ENCODE measurements at regions not wholly inside any gene's neighbourhood (a gene's known extent, or its start where the extent isn't known, plus 50 kb on each side); places are given as distances from the start of the nearest gene placed in this dataset.

GRCh38 chr5:58040846-58041245, 419.0 kb downstream of the PLK2 start (continued):
- TF ChIP-seq, protein P1, sequence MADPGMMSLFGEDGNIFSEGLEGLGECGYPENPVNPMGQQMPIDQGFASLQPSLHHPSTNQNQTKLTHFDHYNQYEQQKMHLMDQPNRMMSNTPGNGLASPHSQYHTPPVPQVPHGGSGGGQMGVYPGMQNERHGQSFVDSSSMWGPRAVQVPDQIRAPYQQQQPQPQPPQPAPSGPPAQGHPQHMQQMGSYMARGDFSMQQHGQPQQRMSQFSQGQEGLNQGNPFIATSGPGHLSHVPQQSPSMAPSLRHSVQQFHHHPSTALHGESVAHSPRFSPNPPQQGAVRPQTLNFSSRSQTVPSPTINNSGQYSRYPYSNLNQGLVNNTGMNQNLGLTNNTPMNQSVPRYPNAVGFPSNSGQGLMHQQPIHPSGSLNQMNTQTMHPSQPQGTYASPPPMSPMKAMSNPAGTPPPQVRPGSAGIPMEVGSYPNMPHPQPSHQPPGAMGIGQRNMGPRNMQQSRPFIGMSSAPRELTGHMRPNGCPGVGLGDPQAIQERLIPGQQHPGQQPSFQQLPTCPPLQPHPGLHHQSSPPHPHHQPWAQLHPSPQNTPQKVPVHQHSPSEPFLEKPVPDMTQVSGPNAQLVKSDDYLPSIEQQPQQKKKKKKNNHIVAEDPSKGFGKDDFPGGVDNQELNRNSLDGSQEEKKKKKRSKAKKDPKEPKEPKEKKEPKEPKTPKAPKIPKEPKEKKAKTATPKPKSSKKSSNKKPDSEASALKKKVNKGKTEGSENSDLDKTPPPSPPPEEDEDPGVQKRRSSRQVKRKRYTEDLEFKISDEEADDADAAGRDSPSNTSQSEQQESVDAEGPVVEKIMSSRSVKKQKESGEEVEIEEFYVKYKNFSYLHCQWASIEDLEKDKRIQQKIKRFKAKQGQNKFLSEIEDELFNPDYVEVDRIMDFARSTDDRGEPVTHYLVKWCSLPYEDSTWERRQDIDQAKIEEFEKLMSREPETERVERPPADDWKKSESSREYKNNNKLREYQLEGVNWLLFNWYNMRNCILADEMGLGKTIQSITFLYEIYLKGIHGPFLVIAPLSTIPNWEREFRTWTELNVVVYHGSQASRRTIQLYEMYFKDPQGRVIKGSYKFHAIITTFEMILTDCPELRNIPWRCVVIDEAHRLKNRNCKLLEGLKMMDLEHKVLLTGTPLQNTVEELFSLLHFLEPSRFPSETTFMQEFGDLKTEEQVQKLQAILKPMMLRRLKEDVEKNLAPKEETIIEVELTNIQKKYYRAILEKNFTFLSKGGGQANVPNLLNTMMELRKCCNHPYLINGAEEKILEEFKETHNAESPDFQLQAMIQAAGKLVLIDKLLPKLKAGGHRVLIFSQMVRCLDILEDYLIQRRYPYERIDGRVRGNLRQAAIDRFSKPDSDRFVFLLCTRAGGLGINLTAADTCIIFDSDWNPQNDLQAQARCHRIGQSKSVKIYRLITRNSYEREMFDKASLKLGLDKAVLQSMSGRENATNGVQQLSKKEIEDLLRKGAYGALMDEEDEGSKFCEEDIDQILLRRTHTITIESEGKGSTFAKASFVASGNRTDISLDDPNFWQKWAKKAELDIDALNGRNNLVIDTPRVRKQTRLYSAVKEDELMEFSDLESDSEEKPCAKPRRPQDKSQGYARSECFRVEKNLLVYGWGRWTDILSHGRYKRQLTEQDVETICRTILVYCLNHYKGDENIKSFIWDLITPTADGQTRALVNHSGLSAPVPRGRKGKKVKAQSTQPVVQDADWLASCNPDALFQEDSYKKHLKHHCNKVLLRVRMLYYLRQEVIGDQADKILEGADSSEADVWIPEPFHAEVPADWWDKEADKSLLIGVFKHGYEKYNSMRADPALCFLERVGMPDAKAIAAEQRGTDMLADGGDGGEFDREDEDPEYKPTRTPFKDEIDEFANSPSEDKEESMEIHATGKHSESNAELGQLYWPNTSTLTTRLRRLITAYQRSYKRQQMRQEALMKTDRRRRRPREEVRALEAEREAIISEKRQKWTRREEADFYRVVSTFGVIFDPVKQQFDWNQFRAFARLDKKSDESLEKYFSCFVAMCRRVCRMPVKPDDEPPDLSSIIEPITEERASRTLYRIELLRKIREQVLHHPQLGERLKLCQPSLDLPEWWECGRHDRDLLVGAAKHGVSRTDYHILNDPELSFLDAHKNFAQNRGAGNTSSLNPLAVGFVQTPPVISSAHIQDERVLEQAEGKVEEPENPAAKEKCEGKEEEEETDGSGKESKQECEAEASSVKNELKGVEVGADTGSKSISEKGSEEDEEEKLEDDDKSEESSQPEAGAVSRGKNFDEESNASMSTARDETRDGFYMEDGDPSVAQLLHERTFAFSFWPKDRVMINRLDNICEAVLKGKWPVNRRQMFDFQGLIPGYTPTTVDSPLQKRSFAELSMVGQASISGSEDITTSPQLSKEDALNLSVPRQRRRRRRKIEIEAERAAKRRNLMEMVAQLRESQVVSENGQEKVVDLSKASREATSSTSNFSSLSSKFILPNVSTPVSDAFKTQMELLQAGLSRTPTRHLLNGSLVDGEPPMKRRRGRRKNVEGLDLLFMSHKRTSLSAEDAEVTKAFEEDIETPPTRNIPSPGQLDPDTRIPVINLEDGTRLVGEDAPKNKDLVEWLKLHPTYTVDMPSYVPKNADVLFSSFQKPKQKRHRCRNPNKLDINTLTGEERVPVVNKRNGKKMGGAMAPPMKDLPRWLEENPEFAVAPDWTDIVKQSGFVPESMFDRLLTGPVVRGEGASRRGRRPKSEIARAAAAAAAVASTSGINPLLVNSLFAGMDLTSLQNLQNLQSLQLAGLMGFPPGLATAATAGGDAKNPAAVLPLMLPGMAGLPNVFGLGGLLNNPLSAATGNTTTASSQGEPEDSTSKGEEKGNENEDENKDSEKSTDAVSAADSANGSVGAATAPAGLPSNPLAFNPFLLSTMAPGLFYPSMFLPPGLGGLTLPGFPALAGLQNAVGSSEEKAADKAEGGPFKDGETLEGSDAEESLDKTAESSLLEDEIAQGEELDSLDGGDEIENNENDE (IDR thresholded peaks at IDR 0.05; ENCODE audit: insufficient replicate concordance, low read length), result no peak
- TF ChIP-seq BRCA1 (IDR thresholded peaks at IDR 0.05; ENCODE audit: low read depth, low read length), result no peak

Data from H1 (cell line).